ENCODE measurements at regions not wholly inside any gene's neighbourhood (a gene's known extent, or its start where the extent isn't known, plus 50 kb on each side); places are given as distances from the start of the nearest gene placed in this dataset.

DNA sequence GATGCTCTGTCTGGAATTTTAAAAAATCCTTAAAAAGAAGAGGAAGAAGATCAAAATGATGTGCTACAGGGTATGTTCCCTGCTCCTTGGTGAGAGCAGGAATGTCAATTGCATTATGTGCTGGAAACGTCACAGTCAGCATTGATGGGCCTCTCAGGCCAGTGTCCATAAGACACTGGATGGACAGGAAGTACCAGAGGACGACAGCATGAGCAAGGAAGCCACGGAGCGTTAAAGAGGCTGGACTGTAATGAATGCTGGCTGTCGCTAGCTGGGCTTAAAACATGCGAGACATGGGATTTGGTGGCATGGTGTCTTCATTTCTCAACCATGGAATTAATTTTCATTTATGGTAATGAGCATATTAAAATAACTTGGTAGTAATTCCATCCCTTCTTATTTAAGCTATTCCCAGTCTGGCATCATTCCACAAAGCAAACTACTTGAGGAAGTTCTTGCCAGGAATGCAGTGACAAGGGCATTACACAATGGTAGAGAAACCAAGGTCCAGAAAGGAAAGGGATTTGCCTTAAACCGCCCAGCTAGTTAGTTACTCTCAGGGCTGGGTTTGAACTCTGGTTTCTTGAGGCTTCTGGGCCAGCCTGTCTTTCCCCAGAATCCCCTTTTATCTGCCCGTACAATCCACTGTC lies 166.6 kb upstream of the SOX4 start:
- Mint-ChIP-seq H3K27me3 (ENCODE audit: unreplicated experiment) (no peaks in the 10 kb centered on the region), H3K9me3 (ENCODE audit: low read depth, unreplicated experiment) (peaks cover 18% of the 10 kb centered on the region), H3K4me1 (ENCODE audit: low read depth, unreplicated experiment) (no peaks in the 10 kb centered on the region), H3K36me3 (ENCODE audit: insufficient read depth, unreplicated experiment) (no peaks in the 10 kb centered on the region), H3K4me3 (ENCODE audit: low read depth, unreplicated experiment) (no peak overlapping the region), H3K27ac (ENCODE audit: unreplicated experiment) (no peak overlapping the region)
- intact Hi-C loops (cut with micrococcal nuclease; ENCODE audit: unreplicated experiment): no loop called here
- CTCF ChIA-PET: no interaction called here
- no TSS peak for BruUV-seq (replicated peaks)
- TF ChIP-seq, protein P1, sequence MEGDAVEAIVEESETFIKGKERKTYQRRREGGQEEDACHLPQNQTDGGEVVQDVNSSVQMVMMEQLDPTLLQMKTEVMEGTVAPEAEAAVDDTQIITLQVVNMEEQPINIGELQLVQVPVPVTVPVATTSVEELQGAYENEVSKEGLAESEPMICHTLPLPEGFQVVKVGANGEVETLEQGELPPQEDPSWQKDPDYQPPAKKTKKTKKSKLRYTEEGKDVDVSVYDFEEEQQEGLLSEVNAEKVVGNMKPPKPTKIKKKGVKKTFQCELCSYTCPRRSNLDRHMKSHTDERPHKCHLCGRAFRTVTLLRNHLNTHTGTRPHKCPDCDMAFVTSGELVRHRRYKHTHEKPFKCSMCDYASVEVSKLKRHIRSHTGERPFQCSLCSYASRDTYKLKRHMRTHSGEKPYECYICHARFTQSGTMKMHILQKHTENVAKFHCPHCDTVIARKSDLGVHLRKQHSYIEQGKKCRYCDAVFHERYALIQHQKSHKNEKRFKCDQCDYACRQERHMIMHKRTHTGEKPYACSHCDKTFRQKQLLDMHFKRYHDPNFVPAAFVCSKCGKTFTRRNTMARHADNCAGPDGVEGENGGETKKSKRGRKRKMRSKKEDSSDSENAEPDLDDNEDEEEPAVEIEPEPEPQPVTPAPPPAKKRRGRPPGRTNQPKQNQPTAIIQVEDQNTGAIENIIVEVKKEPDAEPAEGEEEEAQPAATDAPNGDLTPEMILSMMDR (IDR thresholded peaks at IDR 0.05; ENCODE audit: unreplicated experiment): no peak
- no peak for DNase-seq

DNA sequence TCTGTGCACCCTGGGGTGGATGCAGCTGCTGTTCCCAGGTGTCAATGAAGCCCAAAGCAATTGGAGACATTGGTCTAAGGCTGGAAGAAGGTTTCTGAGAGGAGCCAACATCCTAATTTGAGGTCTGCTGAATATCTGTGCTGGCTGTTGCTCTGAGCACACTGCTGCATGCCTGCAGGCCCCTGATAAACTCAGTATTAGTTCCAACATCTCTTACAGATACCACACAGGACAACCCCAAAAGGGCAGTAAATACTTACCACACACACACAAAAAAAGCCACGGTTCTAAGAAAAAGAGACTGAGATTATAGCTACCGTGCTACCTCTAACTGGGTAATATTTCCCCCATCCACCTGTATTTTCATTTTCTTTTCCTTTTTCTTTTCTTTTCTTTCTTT lies 164.3 kb upstream of the SOX4 start:
- TF ChIP-seq, protein P1 (IDR thresholded peaks at IDR 0.05; ENCODE audit: unreplicated experiment): no peak
- Mint-ChIP-seq H3K9me3 (ENCODE audit: low read depth, unreplicated experiment) (peaks cover 16% of the 10 kb centered on the region), H3K4me3 (ENCODE audit: low read depth, unreplicated experiment) (no peak overlapping the region), H3K36me3 (ENCODE audit: insufficient read depth, unreplicated experiment) (no peaks in the 10 kb centered on the region), H3K27ac (ENCODE audit: unreplicated experiment) (no peak overlapping the region), H3K4me1 (ENCODE audit: low read depth, unreplicated experiment) (no peaks in the 10 kb centered on the region), H3K27me3 (ENCODE audit: unreplicated experiment) (no peaks in the 10 kb centered on the region)
- CTCF ChIA-PET: interaction anchor here (0.6 kb wide), 1 partner anchor 319 kb away, joined by 3 read pairs; no protein-coding TSS in a partner anchor
- no TSS peak for BruUV-seq (replicated peaks)
- DNase-seq: no peak
- intact Hi-C loops (cut with micrococcal nuclease; ENCODE audit: unreplicated experiment): no loop called here

DNA sequence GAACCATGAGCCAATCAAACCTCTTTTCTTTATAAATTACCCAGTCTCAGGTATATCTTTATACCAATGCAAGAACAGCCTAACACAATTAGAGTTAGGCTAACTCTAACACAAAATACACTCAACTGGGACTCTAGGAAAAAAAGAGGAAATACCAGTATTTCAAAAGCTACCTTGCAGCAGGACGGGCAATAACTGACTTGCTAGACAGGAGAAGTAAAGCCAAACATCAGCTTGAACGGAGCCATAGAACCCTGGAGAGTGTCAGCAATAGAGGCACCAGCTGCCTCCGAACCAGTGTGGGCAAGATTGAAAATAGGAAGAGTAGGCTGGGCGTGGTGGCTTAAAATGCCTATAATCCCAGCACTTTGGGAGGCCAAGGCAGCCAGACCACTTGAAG lies 162.0 kb upstream of the SOX4 start:
- Mint-ChIP-seq H3K4me3 (ENCODE audit: low read depth, unreplicated experiment) (no peak overlapping the region), H3K4me1 (ENCODE audit: low read depth, unreplicated experiment) (no peaks in the 10 kb centered on the region), H3K9me3 (ENCODE audit: low read depth, unreplicated experiment) (peaks cover 7% of the 10 kb centered on the region), H3K27me3 (ENCODE audit: unreplicated experiment) (no peaks in the 10 kb centered on the region), H3K27ac (ENCODE audit: unreplicated experiment) (no peak overlapping the region), H3K36me3 (ENCODE audit: insufficient read depth, unreplicated experiment) (no peaks in the 10 kb centered on the region)
- BruUV-seq (replicated peaks): no TSS peak
- DNase-seq: no peak
- CTCF ChIA-PET: no interaction called here
- intact Hi-C loops (cut with micrococcal nuclease; ENCODE audit: unreplicated experiment): no loop called here
- TF ChIP-seq, protein P1 (IDR thresholded peaks at IDR 0.05; ENCODE audit: unreplicated experiment): no peak

DNA sequence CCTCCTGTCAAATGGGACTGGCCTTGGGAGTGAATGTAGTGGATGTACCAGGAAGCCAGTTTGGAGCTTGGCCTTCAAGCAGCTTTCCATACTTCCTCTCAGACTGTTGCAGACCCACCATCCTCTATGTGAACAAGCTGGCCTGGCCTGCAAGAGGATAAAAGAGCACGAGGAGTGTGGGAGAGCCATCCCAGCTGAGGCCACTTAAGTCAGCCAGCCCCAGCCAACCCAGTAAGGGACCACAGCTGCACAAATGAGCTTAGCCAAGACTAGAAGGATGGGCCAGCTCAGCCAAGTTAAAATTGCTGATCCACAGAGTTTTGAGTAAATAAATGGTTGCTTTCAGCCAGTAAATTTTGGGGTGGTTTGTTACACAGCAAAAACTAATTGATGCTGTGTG lies 156.9 kb upstream of the SOX4 start:
- no peak overlapping the region for H3K27ac Mint-ChIP-seq (ENCODE audit: unreplicated experiment)
- H3K4me3 Mint-ChIP-seq (ENCODE audit: low read depth, unreplicated experiment): no peak overlapping the region
- peaks cover under 1% of the 10 kb centered on the region for H3K9me3 Mint-ChIP-seq (ENCODE audit: low read depth, unreplicated experiment)
- no peaks in the 10 kb centered on the region for H3K4me1 Mint-ChIP-seq (ENCODE audit: low read depth, unreplicated experiment)
- no peak for DNase-seq
- TF ChIP-seq, protein P1 (IDR thresholded peaks at IDR 0.05; ENCODE audit: unreplicated experiment): no peak
- H3K36me3 Mint-ChIP-seq (ENCODE audit: insufficient read depth, unreplicated experiment): no peaks in the 10 kb centered on the region
- no TSS peak for BruUV-seq (replicated peaks)
- CTCF ChIA-PET: interaction anchor here (0.6 kb wide), 2 partner anchors 9 to 31 kb away, joined by 3 to 4 read pairs; no protein-coding TSS in a partner anchor
- intact Hi-C loops (cut with micrococcal nuclease; ENCODE audit: unreplicated experiment): no loop called here
- H3K27me3 Mint-ChIP-seq (ENCODE audit: unreplicated experiment): no peaks in the 10 kb centered on the region
